GM10248 (cell line): ENCODE measurements at regions not wholly inside any gene's neighbourhood (a gene's known extent, or its start where the extent isn't known, plus 50 kb on each side); places are given as distances from the start of the nearest gene placed in this dataset.

Experiments used
- CTCF ChIA-PET: fragments of 300-600 bp; sonication (Branson Sonifier 250); formaldehyde crosslinking; extraction: SDS; loops from one replicate; lab custom pipeline; 2021; ENCODE audit warnings: antibody characterized with exemption; lab: Yijun Ruan, JAX
- POLR2A ChIA-PET: fragments of 350-650 bp; sonication (Branson Sonifier 250); formaldehyde crosslinking; extraction: SDS; loops from one replicate; lab custom pipeline; 2020; ENCODE audit warnings: antibody characterized with exemption; lab: Yijun Ruan, JAX
- DNase-seq: peaks from one replicate; pipeline ENCODE4 v3.0.0; 2012; ENCODE audit errors: extremely low spot score
- CTCF ChIP-seq: IDR thresholded peaks from 2 replicates; pipeline ENCODE4 v1.5.1; 2012; ENCODE audit warnings: mild to moderate bottlenecking, low read depth; ENCODE audit errors: extremely low read depth, missing control alignments, control extremely low read depth

- TF ChIP-seq CTCF: no peak
- POLR2A ChIA-PET: no interaction called here
- DNase-seq: no peak
- CTCF ChIA-PET: no interaction called here
Observed at GRCh38 chr16:50899951-50900350, 158.1 kb downstream of the CYLD start.

GRCh38 chr16:50889746-50890145, 147.9 kb downstream of the CYLD start:
- CTCF ChIA-PET: no interaction called here
- TF ChIP-seq CTCF: no peak
- POLR2A ChIA-PET: no interaction called here
- no peak for DNase-seq

- POLR2A ChIA-PET: no interaction called here
- TF ChIP-seq CTCF: no peak
- CTCF ChIA-PET: no interaction called here
- no peak for DNase-seq
Observed at GRCh38 chr16:50889276-50889675, 147.4 kb downstream of the CYLD start.

GRCh38 chr16:50888486-50889261, 146.8 kb downstream of the CYLD start:
- TF ChIP-seq CTCF: no peak
- POLR2A ChIA-PET: no interaction called here
- no peak for DNase-seq
- CTCF ChIA-PET: no interaction called here

GRCh38 chr16:50887500-50888298, 145.8 kb downstream of the CYLD start:
- no peak for DNase-seq
- ChIA-PET CTCF (no interaction called here), POLR2A (no interaction called here)
- no peak for TF ChIP-seq CTCF

GRCh38 chr16:50884066-50884860, 142.4 kb downstream of the CYLD start:
- TF ChIP-seq CTCF: peak; percentile 58
- peak; percentile 57 for DNase-seq
- POLR2A ChIA-PET: no interaction called here
- CTCF ChIA-PET: interaction anchor here (0.7 to 1.6 kb wide), 9 partner anchors 10 to 184 kb away, joined by 3 to 8 read pairs (median 3); no protein-coding TSS in a partner anchor
